ENCODE measurements at regions not wholly inside any gene's neighbourhood (a gene's known extent, or its start where the extent isn't known, plus 50 kb on each side); places are given as distances from the start of the nearest gene placed in this dataset.

GRCh38 chr2:234733093-234733489 lies 218.7 kb upstream of the SH3BP4 start:
- CTCF ChIA-PET, result no interaction called here
- intact Hi-C loops (cut with micrococcal nuclease; ENCODE audit: unreplicated experiment), result no loop called here
- no TSS peak for BruUV-seq (replicated peaks)
- Mint-ChIP-seq H3K27ac (ENCODE audit: unreplicated experiment) (no peak overlapping the region), H3K36me3 (ENCODE audit: insufficient read depth, unreplicated experiment) (no peaks in the 10 kb centered on the region), H3K4me3 (ENCODE audit: unreplicated experiment) (no peak overlapping the region), H3K4me1 (ENCODE audit: low read depth, unreplicated experiment) (no peaks in the 10 kb centered on the region), H3K9me3 (ENCODE audit: unreplicated experiment) (no peaks in the 10 kb centered on the region), H3K27me3 (ENCODE audit: insufficient read depth, unreplicated experiment) (no peaks in the 10 kb centered on the region)
- POLR2A ChIA-PET, result no interaction called here
- H3K4me1 ChIP-seq, result no peaks in the 10 kb centered on the region
- H3K4me3 ChIP-seq (ENCODE audit: low read depth, low read length), result no peak overlapping the region
- DNase-seq, result no peak
- H3K36me3 ChIP-seq (ENCODE audit: control insufficient read depth, insufficient read depth, low read length), result no peaks in the 10 kb centered on the region
- no peaks in the 10 kb centered on the region for H3K27me3 ChIP-seq (replicated peaks; ENCODE audit: control insufficient read depth, insufficient read depth, low read length)
- no peak for TF ChIP-seq CTCF (IDR thresholded peaks at IDR 0.05; ENCODE audit: insufficient read depth in 1 of 2, low read depth in 1 of 2, low read length in 1 of 2, severe bottlenecking in 1 of 2, unreplicated experiment in 1 of 2)
- no peaks in the 10 kb centered on the region for H3K9me3 ChIP-seq

GRCh38 chr2:234732404-234733092 lies 219.3 kb upstream of the SH3BP4 start:
- intact Hi-C loops (cut with micrococcal nuclease; ENCODE audit: unreplicated experiment), result no loop called here
- Histone ChIP-seq H3K4me3 (ENCODE audit: low read depth, low read length) (no peak overlapping the region), H3K27me3 (replicated peaks; ENCODE audit: control insufficient read depth, insufficient read depth, low read length) (no peaks in the 10 kb centered on the region), H3K4me1 (no peaks in the 10 kb centered on the region), H3K9me3 (no peaks in the 10 kb centered on the region), H3K36me3 (ENCODE audit: control insufficient read depth, insufficient read depth, low read length) (no peaks in the 10 kb centered on the region)
- Mint-ChIP-seq H3K4me1 (ENCODE audit: low read depth, unreplicated experiment) (no peaks in the 10 kb centered on the region), H3K9me3 (ENCODE audit: unreplicated experiment) (no peaks in the 10 kb centered on the region), H3K27ac (ENCODE audit: unreplicated experiment) (no peak overlapping the region), H3K36me3 (ENCODE audit: insufficient read depth, unreplicated experiment) (no peaks in the 10 kb centered on the region), H3K27me3 (ENCODE audit: insufficient read depth, unreplicated experiment) (no peaks in the 10 kb centered on the region), H3K4me3 (ENCODE audit: unreplicated experiment) (no peak overlapping the region)
- BruUV-seq (replicated peaks), result no TSS peak
- TF ChIP-seq CTCF (IDR thresholded peaks at IDR 0.05; ENCODE audit: insufficient read depth in 1 of 2, low read depth in 1 of 2, low read length in 1 of 2, severe bottlenecking in 1 of 2, unreplicated experiment in 1 of 2), result no peak
- ChIA-PET POLR2A (no interaction called here), CTCF (no interaction called here)
- DNase-seq, result no peak

GRCh38 chr2:234731236-234731635 lies 220.6 kb upstream of the SH3BP4 start:
- Mint-ChIP-seq H3K4me1 (ENCODE audit: low read depth, unreplicated experiment) (no peaks in the 10 kb centered on the region), H3K4me3 (ENCODE audit: unreplicated experiment) (no peak overlapping the region), H3K27me3 (ENCODE audit: insufficient read depth, unreplicated experiment) (no peaks in the 10 kb centered on the region), H3K27ac (ENCODE audit: unreplicated experiment) (no peak overlapping the region), H3K9me3 (ENCODE audit: unreplicated experiment) (peaks cover 10% of the 10 kb centered on the region), H3K36me3 (ENCODE audit: insufficient read depth, unreplicated experiment) (no peaks in the 10 kb centered on the region)
- CTCF ChIA-PET, result no interaction called here
- no TSS peak for BruUV-seq (replicated peaks)
- Histone ChIP-seq H3K27me3 (replicated peaks; ENCODE audit: control insufficient read depth, insufficient read depth, low read length) (no peaks in the 10 kb centered on the region), H3K4me1 (no peaks in the 10 kb centered on the region), H3K4me3 (ENCODE audit: low read depth, low read length) (no peak overlapping the region), H3K9me3 (no peaks in the 10 kb centered on the region), H3K36me3 (ENCODE audit: control insufficient read depth, insufficient read depth, low read length) (no peaks in the 10 kb centered on the region)
- no peak for TF ChIP-seq CTCF (IDR thresholded peaks at IDR 0.05; ENCODE audit: insufficient read depth in 1 of 2, low read depth in 1 of 2, low read length in 1 of 2, severe bottlenecking in 1 of 2, unreplicated experiment in 1 of 2)
- POLR2A ChIA-PET, result no interaction called here
- no peak for DNase-seq
- intact Hi-C loops (cut with micrococcal nuclease; ENCODE audit: unreplicated experiment), result no loop called here
